ENCODE measurements at regions not wholly inside any gene's neighbourhood (a gene's known extent, or its start where the extent isn't known, plus 50 kb on each side); places are given as distances from the start of the nearest gene placed in this dataset.

DNA sequence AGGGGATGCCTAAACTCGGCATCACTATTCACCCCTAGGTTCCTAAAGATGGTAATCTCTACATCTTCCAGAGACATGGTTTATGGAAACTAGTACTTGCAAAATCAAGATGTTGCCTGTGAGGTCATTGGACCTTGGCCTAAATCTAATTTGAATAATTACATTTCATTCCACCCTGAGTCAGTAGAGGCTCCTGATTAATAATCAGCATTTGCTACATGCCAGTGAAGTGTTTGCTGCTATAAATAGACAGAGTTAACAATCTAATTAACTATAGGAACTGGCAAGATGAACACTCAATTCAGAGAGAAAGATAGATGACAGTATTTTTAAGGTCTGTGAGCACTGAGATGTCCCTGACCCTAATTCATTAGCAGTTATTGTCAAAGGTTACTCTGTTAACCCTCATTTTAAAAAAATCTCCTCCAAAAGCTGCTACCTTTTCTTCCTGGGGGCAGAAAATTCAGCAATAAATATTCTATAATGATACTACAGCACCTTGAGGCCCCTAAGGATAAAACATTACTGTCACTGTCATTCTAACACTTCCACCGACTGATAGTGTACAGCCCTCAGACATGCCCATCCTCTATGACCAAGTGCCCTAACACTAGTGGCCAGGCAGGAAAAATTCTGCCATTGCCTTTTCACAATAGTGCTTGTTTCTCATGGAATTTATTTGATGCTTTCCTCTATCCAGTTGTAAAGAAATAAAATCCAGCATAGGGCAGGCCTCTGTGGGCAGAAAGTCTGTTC is 65.7 kb upstream of the CCDC196 start:
- no peak for DNase-seq (ENCODE audit: low spot score)

GRCh38 chr14:66421990-66422946 is 63.9 kb upstream of the CCDC196 start:
- no peak for DNase-seq (ENCODE audit: low spot score)

GRCh38 chr14:66425402-66425801 is 60.8 kb upstream of the CCDC196 start:
- no peak for DNase-seq (ENCODE audit: low spot score)

DNA sequence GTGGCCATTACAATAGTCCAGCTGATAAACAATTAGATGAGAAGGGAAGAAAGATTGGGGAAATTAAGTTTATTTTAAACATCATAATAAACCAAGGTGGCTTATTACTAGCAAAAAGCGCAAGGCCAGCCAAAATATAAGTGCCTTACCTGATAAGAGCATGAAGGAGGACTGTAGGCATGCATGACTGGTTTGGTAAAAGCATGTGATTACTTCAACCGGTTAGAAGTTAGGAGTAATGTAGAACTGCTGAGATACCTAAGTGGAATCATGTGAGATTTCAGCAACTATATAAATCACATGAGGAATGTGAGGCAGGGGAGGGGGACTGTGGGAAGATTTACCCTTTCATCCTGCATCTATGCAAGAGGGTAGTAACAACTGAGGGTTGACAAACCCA is 59.7 kb upstream of the CCDC196 start:
- no peak for DNase-seq (ENCODE audit: low spot score)

DNA sequence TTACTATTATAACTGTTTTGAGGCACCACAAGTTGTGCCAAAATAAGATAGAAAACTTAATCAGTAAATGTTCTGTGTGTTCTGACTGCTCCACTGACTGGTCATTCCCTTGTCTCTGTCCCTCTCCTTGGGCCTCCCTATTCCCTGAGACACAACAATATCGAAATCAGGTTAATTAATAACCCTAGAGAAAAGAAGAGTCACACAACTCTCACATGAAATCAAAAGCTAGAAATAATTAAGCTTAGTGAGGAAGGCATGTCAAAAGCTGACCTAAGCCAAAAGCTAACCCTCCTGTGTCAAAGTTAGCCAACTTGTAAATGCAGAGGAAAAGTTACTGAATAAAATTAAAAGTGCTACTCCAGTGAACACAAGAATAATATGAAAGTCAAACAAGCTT is 53.8 kb upstream of the CCDC196 start:
- no peak for DNase-seq (ENCODE audit: low spot score)

DNA sequence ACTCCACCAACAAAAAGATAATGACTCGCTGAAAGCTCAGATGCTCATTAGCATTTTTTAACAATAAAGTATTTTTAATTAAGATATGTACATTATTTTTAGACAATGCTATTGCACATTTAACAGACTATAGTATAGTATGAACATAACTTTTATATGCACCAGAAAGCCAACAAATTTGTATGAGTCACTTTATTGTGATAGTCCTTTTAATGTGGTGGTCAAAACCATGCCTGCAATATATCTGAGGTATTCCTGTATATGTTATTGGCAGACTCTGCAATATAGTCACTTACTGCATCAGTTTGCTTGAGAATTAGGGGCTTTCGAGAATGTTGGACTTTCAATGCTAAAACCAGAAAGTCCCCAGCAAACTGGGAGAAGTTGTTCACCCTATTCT is 51.7 kb upstream of the CCDC196 start:
- DNase-seq (ENCODE audit: low spot score), result no peak

DNA sequence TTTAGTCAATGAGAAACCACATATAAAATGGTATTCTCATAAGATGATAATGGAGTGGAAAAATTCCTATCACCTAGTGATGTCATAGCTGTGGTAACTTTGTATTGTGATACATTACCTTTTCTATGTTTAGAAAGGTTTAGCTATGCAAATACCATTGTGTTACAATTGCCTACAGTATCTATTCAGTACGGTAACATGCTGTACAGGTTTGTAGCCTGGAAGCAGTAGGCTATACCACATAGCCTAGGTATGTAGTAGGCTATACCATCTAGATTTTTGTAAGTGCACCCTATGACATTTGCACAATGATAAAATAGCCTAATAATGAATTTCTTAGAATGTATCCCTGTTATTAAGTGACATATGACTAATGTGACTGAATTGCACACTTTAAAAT is 50.5 kb upstream of the CCDC196 start:
- no peak for DNase-seq (ENCODE audit: low spot score)
